CD4-positive, alpha-beta T cell treated with Interleukin-21 for 1 hour (primary cell): ENCODE measurements at regions not wholly inside any gene's neighbourhood (a gene's known extent, or its start where the extent isn't known, plus 50 kb on each side); places are given as distances from the start of the nearest gene placed in this dataset.
"Not testable (repeated sequence)": the region's sequence is repeated elsewhere in the genome, so short reads cannot be mapped to it uniquely, and the experiment has no call there.

Source experiments
- DNase-seq: peaks from one replicate; pipeline ENCODE4 v3.0.0-alpha.2; 2020

GRCh38 chr4:64718091-64718490, 308.8 kb upstream of the TECRL start:
- DNase-seq: no peak

- no peak for DNase-seq
Measured at GRCh38 chr4:64715741-64716140, 306.5 kb upstream of the TECRL start.

GRCh38 chr4:64713256-64713840, 304.1 kb upstream of the TECRL start:
- no peak for DNase-seq

GRCh38 chr4:64712590-64712989, 303.3 kb upstream of the TECRL start:
- no peak for DNase-seq

GRCh38 chr4:64705989-64706388, 296.7 kb upstream of the TECRL start:
- no peak for DNase-seq

- DNase-seq: no peak
Measured at GRCh38 chr4:64698171-64698570, 288.9 kb upstream of the TECRL start.

GRCh38 chr4:64682946-64683345, 273.7 kb upstream of the TECRL start:
- DNase-seq: no peak

- no peak for DNase-seq
Measured at GRCh38 chr4:64682481-64682880, 273.2 kb upstream of the TECRL start.

- not testable (repeated sequence) for DNase-seq
Measured at GRCh38 chr4:64673121-64673520, 263.9 kb upstream of the TECRL start.

- DNase-seq: no peak
Measured at GRCh38 chr4:64670647-64671046, 261.4 kb upstream of the TECRL start.

GRCh38 chr4:64643841-64644240, 234.6 kb upstream of the TECRL start:
- DNase-seq: no peak

- DNase-seq: no peak
Measured at GRCh38 chr4:64642936-64643335, 233.7 kb upstream of the TECRL start.

GRCh38 chr4:64640402-64640801, 231.2 kb upstream of the TECRL start:
- DNase-seq: not testable (repeated sequence)

- DNase-seq: no peak
Measured at GRCh38 chr4:64625438-64625837, 216.2 kb upstream of the TECRL start.

GRCh38 chr4:64617800-64618199, 208.6 kb upstream of the TECRL start:
- DNase-seq: no peak

- no peak for DNase-seq
Measured at GRCh38 chr4:64614276-64614675, 205.0 kb upstream of the TECRL start.

GRCh38 chr4:64613046-64613445, 203.8 kb upstream of the TECRL start:
- no peak for DNase-seq

- no peak for DNase-seq
Measured at GRCh38 chr4:64598066-64598465, 188.8 kb upstream of the TECRL start.

GRCh38 chr4:64594723-64595122, 185.5 kb upstream of the TECRL start:
- DNase-seq: no peak

- DNase-seq: no peak
Measured at GRCh38 chr4:64588507-64588906, 179.3 kb upstream of the TECRL start.

- DNase-seq: peak; percentile 7
Measured at GRCh38 chr4:64584981-64585557, 175.8 kb upstream of the TECRL start.

GRCh38 chr4:64584125-64584524, 174.9 kb upstream of the TECRL start:
- no peak for DNase-seq

- no peak for DNase-seq
Measured at GRCh38 chr4:64582492-64582891, 173.2 kb upstream of the TECRL start.

GRCh38 chr4:64581422-64581821, 172.2 kb upstream of the TECRL start:
- DNase-seq: no peak

- no peak for DNase-seq
Measured at GRCh38 chr4:64564126-64564525, 154.9 kb upstream of the TECRL start.
